ENCODE measurements at regions not wholly inside any gene's neighbourhood (a gene's known extent, or its start where the extent isn't known, plus 50 kb on each side); places are given as distances from the start of the nearest gene placed in this dataset.

GRCh38 chr9:99601571-99602111 is 220.0 kb upstream of the NR4A3 start:
- TF ChIP-seq CTCF (IDR thresholded peaks at IDR 0.05 in 4 of 5, conservative IDR thresholded peaks at IDR 0.05 in 1 of 5) (no peak), POLR2A (IDR thresholded peaks at IDR 0.05) (no peak)
